ENCODE measurements at regions not wholly inside any gene's neighbourhood (a gene's known extent, or its start where the extent isn't known, plus 50 kb on each side); places are given as distances from the start of the nearest gene placed in this dataset.

DNA sequence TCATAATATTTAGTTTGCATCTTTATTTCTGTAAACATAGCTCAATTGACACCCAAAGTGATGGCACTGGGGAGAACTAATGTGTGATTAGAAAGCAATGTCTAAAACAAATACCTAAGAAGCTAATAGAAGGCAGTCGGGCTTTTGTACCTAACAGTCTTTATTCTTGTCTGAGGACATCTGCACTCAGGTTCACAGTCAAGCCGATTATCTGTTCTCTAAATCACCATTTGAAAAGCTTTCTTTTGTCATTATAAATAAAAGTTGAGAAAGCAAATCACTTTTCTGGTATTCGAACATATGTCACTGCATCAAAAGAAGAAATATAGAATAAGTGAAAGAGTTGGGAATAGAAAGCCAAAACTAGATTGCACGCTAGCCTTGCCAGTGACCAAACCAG is 2037.9 kb upstream of the TENM3 start:
- no peak for DNase-seq
- no peak for ATAC-seq
- intact Hi-C loops (cut with DNase I): no loop called here

DNA sequence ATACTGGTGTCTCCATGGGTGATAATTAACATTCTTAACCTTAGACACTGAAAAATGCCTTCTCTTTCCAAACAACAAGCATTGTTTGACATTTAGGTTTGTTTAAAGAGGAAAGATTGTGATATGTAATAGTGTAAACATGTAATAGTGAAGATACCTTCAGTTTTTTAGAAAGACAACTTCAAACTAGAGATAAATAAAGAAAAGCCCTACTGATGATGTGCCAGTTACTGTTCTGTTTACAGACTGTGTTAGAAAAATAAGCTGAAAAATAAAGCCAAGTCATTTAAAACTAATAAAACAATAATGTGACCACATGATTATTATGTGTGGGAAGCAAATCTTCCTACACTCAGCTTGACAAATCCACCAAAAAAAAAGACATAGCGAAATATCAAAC is 2035.3 kb upstream of the TENM3 start:
- ATAC-seq (no peak), DNase-seq (no peak)
- intact Hi-C loops (cut with DNase I): no loop called here

DNA sequence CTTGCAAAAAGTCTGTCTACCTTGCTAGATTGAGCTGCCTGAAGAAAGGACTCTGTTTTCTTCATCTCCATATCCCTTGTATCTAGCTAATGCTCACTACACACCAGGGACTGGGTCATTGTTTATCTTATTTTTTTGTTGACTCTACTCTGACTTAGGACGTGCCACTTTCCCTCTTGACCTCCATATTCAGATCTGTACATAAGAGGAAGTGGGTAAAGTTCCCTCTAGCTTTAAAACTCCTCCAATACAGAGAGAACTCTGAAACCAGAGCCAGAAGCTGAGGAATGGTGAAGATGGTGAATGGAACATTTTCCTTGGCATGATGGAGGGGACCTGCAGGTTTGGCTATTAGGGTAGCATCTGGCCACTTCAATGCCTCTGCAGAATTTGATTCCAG is 2026.1 kb upstream of the TENM3 start:
- ATAC-seq (no peak), DNase-seq (no peak)
- intact Hi-C loops (cut with DNase I): no loop called here

DNA sequence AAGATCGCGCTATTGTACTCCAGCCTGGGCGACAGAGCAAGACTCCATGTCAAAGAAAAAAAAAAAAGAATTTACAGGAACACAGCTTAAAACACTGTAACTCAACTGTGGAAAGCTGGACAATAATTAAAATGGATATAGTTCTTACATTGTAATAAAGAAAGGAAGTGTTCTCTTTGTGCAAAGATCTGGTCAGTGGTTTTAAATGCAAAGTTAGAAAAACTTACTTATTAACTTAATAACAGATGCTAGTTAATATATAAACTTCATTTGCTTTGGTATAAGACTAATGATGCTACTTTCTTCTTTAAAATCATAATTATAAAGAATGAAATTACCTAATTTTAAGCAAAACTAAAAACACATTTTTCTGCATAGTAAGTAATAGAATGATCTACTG is 2024.1 kb upstream of the TENM3 start:
- no peak for DNase-seq
- ATAC-seq: no peak
- intact Hi-C loops (cut with DNase I): no loop called here

- no peak for ATAC-seq
- intact Hi-C loops (cut with DNase I): no loop called here
- no peak for DNase-seq
These were observed 2017.2 kb upstream of the TENM3 start for GRCh38 chr4:180225977-180226376.

DNA sequence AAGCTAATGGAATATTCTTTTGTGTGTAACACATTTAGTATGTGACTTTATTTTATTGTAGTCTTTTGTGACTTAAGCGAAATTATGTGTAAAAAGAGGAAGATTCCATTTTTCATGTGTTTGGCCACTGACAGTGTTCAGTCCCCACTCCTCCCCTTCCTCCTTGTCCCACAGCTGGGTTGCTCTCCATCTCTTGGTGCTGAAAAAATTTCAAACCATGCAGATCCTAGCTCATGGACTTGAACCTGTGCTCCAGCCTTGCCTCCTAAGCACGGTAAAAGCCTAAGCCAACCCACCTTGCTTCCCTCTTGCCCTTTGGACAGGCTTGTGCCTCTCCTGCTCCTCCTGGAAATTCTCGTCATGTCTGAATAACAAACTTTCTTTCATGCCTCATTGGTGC is 2008.5 kb upstream of the TENM3 start:
- no peak for ATAC-seq
- DNase-seq: no peak
- intact Hi-C loops (cut with DNase I): no loop called here

DNA sequence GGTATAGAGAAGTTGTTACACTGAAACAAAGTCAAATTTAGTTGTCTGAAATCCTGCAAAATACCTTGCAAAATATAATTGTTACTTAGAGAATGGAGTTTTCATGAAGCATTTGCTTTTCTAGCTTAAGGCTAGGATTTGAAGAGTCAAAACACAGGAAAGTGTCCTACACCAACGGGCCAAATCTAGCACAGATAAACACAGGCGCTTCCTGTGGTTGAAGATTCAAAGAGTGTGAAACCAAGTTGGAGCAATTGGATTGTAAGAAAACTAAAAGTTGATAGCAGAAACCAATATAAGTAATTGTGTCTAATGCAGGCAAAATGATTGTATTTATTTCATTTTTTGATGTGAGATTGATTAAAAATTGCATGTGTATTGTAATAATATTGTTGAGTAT is 2002.5 kb upstream of the TENM3 start:
- ATAC-seq (no peak), DNase-seq (no peak)
- intact Hi-C loops (cut with DNase I): no loop called here

DNA sequence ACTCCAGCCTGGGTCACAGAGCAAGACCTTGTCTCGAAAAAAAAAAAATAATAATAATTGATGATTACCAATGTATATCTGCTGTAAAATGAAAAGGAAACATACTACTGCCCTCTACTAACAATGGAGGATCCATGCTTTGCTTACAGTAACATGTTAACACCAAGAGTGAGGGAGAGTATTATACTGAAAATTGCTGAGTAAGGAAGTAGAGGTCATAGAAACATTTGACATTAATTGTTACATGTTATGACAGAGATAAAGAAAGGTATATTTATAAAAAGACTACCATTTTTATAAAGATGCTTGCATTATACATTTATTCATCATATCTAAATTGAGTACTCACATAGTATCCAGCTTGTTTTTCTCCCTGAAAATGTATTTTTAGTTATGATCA is 1989.8 kb upstream of the TENM3 start:
- ATAC-seq (no peak), DNase-seq (no peak)
- intact Hi-C loops (cut with DNase I): no loop called here

GRCh38 chr4:180261346-180261745 is 1981.9 kb upstream of the TENM3 start:
- DNase-seq (no peak), ATAC-seq (no peak)
- intact Hi-C loops (cut with DNase I): no loop called here

- DNase-seq (no peak), ATAC-seq (no peak)
- intact Hi-C loops (cut with DNase I): no loop called here
These were observed 1963.1 kb upstream of the TENM3 start for GRCh38 chr4:180280076-180280475.

DNA sequence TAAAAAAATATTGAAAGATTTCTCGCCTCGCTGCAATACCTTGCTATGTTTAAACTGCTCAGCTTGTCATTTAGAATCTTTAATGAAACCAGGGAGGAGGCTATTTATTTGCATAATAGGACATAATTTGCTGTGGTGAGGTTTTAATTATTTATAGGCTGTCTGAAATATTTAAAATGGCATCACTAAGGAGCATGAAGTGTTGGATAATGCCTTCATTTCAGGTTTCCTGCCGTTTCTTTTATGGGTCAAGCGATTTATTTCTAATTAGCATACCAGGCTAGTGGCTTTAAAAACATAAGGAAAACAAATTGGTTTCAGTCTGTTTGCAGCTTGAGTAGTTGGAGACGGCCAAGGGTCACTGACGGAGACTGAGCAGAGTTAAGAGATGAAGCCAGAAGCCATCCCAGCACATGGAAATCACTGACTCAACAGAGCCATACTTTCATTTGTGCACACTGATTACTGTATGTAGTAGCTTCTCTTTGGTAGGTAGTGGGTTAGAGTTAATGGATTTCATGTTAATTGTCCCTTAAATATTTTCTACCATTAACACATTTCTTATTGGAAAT is 1962.4 kb upstream of the TENM3 start:
- intact Hi-C loops (cut with DNase I): no loop called here
- DNase-seq: no peak
- no peak for ATAC-seq

DNA sequence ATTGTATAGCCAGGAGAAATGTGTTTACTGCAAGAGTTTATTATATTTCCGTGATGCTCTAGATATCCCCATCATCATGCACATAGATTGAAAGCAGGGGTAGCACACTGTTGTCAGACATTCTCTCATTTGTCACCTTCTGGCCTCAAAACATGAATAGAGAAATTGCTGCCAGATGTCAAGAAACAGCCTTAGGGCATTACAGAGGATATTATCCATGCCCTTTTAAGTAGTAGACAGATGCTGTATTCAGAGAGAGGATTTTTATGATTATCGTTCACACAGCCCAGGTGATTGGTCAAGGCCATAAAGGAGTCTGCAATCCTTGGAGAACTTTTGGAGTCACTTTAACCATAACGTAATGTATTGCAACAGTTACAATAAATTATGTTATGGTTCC is 1961.5 kb upstream of the TENM3 start:
- no peak for DNase-seq
- intact Hi-C loops (cut with DNase I): no loop called here
- no peak for ATAC-seq

GRCh38 chr4:180284267-180284666 is 1958.9 kb upstream of the TENM3 start:
- DNase-seq: no peak
- no peak for ATAC-seq
- intact Hi-C loops (cut with DNase I): no loop called here

DNA sequence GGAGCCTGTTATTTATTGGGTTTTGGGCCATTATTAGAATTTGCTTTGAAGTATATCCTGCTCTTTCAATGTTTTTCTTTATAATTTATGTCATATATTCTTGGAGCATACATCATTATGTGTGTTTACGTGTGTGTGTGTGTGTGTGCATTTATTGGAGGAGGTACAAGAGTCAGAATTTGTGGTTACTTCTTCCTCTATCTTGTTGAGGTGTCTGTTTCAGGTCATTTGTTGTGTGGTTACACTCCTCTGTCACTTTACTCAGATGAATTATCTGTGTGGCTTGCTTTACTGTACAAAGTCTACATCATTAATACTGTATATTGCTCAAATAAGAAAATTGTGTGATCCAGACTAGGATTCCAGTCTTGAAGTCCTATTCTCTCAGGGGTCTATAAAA is 1957.4 kb upstream of the TENM3 start:
- intact Hi-C loops (cut with DNase I): no loop called here
- no peak for DNase-seq

GRCh38 chr4:180292339-180292738 is 1950.9 kb upstream of the TENM3 start:
- DNase-seq: no peak
- intact Hi-C loops (cut with DNase I): no loop called here
- no peak for ATAC-seq

More for the DNA sequence above, 1957.4 kb upstream of the TENM3 start:
- ATAC-seq: no peak

GRCh38 chr4:180296036-180296599 is 1947.1 kb upstream of the TENM3 start:
- ATAC-seq: no peak
- intact Hi-C loops (cut with DNase I): no loop called here
- DNase-seq: no peak

GRCh38 chr4:180304321-180304720 is 1938.9 kb upstream of the TENM3 start:
- DNase-seq (no peak), ATAC-seq (no peak)
- intact Hi-C loops (cut with DNase I): no loop called here

DNA sequence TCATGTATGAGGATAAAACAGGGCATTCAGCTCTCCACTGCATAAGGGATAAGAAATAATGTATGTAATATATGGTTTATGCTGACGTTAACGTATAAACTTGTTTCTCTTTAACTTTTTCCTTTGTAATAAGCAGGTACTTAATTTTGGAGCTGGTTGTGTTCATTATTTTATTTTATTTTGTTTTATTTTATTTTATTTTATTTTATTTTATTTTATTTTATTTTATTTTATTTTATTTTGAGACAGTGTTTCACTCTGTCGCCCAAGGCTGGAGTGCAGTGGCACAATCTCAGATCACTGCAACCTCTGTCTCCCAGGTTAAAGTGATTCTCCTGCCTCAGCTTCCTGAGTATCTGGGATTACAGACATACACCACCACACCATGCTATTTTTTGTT is 1932.6 kb upstream of the TENM3 start:
- ATAC-seq (no peak), DNase-seq (no peak)
- intact Hi-C loops (cut with DNase I): no loop called here

DNA sequence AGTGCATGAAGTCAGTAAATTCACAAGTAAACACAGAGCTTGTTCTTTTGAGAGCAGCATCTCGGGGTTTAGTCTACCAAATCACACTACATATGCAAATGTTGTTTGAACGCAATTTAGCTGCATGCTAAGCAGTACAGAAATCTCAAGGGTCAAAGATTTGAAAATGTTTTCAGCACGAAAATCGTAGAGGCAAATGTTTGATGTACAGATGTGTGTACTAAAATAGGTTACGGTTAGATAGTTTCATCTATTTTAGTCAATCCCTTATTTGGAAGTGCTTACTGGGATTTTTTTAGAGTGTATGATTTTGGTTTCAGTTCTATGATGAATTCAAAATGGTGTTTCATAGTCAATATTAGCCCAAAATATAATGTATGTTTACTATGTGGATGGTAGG is 1928.2 kb upstream of the TENM3 start:
- intact Hi-C loops (cut with DNase I): no loop called here
- ATAC-seq: no peak
- no peak for DNase-seq

GRCh38 chr4:180330521-180330920 is 1912.7 kb upstream of the TENM3 start:
- ATAC-seq (no peak), DNase-seq (no peak)
- intact Hi-C loops (cut with DNase I): no loop called here

DNA sequence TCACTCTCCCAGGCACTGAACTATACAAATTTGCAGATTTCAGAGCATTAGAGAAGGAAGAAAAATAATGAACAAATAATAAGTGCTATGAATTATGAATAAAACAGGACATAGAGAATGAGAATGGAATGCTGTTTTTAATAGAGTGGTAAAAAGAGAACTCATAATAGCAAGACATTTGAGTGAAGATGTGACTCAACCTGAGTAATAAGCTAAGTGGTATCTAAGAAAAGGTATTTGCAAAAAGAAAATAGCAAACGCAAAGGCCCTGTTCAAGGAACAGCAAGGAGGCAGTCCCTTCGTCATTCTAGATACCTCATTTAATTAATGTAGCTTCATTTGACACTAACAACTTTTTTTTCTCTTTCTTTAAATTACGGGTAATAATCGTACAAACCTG is 1910.0 kb upstream of the TENM3 start:
- intact Hi-C loops (cut with DNase I): no loop called here
- DNase-seq (no peak), ATAC-seq (no peak)

GRCh38 chr4:180335566-180335965 is 1907.6 kb upstream of the TENM3 start:
- no peak for DNase-seq
- intact Hi-C loops (cut with DNase I): no loop called here
- no peak for ATAC-seq
